Endothelial cell (in vitro differentiated cells): ENCODE measurements at regions not wholly inside any gene's neighbourhood (a gene's known extent, or its start where the extent isn't known, plus 50 kb on each side); places are given as distances from the start of the nearest gene placed in this dataset.

Source experiments
- DNase-seq: peaks from one replicate; pipeline ENCODE4 v3.0.0; 2021; ENCODE audit warnings: low spot score
- H3K27ac Mint-ChIP-seq: one replicate; pipeline ENCODE4 v1.8.0; 2021; ENCODE audit warnings: mixed read lengths, inconsistent platforms; ENCODE audit not compliant: unreplicated experiment
- H3K27me3 Mint-ChIP-seq: one replicate; pipeline ENCODE4 v1.8.0; 2021; ENCODE audit warnings: mild to moderate bottlenecking, moderate library complexity, mixed read lengths, inconsistent platforms; ENCODE audit not compliant: unreplicated experiment
- H3K36me3 Mint-ChIP-seq: one replicate; pipeline ENCODE4 v1.8.0; 2021; ENCODE audit warnings: mild to moderate bottlenecking, low read depth, mixed read lengths, inconsistent platforms; ENCODE audit not compliant: unreplicated experiment
- H3K4me1 Mint-ChIP-seq: one replicate; pipeline ENCODE4 v1.8.0; 2021; ENCODE audit warnings: mild to moderate bottlenecking, mixed read lengths, inconsistent platforms; ENCODE audit not compliant: unreplicated experiment
- H3K4me3 Mint-ChIP-seq: one replicate; pipeline ENCODE4 v1.8.0; 2021; ENCODE audit warnings: mild to moderate bottlenecking, mixed read lengths, inconsistent platforms; ENCODE audit not compliant: unreplicated experiment
- H3K9me3 Mint-ChIP-seq: one replicate; pipeline ENCODE4 v1.8.0; 2021; ENCODE audit warnings: mixed read lengths, inconsistent platforms; ENCODE audit not compliant: unreplicated experiment
- TF ChIP-seq, protein P1 (sequence below): fragments of 200-600 bp; sonication (generic); IDR thresholded peaks from one replicate; pipeline ENCODE4 v1.5.0; 2021; ENCODE audit warnings: antibody characterized with exemption; ENCODE audit not compliant: unreplicated experiment

DNA sequence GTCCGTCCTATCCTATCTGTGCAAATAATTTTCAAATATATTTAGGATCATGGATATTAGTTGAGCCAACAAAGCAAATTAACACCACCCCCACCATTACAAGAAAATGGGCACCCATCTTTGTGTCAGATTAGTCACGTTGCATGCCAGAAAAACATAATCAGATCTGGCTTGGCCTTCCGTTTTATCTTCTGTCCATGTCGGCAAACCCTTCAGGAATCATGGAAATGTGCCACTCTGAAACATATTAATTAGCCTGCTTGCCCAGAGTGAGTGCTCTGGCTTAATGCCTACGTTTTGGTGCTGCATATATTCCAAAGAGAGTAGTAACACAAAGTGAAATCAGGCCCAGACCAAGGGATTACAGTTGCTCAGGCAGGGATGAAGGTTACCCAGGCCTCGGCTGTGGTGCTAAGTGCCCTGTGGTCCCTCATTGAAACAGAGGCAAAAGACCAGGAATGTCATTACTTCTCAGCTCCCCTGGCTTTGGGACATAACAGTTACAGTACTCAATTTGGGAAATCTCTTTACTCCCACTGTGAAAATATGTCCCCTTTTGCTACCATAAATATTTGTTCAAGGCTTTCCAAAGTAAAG lies 154.0 kb upstream of the LSM8 start:
- TF ChIP-seq, protein P1, sequence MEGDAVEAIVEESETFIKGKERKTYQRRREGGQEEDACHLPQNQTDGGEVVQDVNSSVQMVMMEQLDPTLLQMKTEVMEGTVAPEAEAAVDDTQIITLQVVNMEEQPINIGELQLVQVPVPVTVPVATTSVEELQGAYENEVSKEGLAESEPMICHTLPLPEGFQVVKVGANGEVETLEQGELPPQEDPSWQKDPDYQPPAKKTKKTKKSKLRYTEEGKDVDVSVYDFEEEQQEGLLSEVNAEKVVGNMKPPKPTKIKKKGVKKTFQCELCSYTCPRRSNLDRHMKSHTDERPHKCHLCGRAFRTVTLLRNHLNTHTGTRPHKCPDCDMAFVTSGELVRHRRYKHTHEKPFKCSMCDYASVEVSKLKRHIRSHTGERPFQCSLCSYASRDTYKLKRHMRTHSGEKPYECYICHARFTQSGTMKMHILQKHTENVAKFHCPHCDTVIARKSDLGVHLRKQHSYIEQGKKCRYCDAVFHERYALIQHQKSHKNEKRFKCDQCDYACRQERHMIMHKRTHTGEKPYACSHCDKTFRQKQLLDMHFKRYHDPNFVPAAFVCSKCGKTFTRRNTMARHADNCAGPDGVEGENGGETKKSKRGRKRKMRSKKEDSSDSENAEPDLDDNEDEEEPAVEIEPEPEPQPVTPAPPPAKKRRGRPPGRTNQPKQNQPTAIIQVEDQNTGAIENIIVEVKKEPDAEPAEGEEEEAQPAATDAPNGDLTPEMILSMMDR = no peak
- H3K4me1 Mint-ChIP-seq = no peaks in the 10 kb centered on the region
- no peak overlapping the region for H3K4me3 Mint-ChIP-seq

DNA sequence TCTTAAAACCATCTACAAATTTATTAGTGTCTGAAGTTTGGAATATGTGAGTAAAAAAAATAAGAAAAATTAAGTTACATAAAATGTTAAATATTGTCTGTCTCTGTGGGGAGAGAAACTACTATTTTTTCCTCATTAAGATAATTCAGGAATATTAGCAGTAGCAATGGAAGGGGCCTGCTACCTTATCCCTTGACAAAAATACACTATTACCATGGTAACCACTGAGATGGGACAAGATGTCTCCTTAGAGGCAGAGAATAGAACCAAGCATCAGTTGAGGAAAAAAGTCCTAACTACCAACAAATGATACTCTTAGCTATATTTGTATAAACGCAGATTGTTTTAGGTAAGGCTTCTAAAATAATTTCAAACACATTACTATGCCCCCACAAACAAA lies 150.7 kb upstream of the LSM8 start:
- H3K27me3 Mint-ChIP-seq = peaks cover 2% of the 10 kb centered on the region
- no peak overlapping the region for H3K4me3 Mint-ChIP-seq
- H3K27ac Mint-ChIP-seq = no peak overlapping the region
- DNase-seq = no peak
- H3K36me3 Mint-ChIP-seq = no peaks in the 10 kb centered on the region
- H3K9me3 Mint-ChIP-seq = no peaks in the 10 kb centered on the region
- TF ChIP-seq, protein P1 = no peak
- H3K4me1 Mint-ChIP-seq = no peaks in the 10 kb centered on the region

More for the DNA sequence above, 154.0 kb upstream of the LSM8 start:
- Mint-ChIP-seq H3K36me3 (no peaks in the 10 kb centered on the region), H3K27ac (no peak overlapping the region), H3K27me3 (peaks cover 4% of the 10 kb centered on the region), H3K9me3 (no peaks in the 10 kb centered on the region)
- no peak for DNase-seq

DNA sequence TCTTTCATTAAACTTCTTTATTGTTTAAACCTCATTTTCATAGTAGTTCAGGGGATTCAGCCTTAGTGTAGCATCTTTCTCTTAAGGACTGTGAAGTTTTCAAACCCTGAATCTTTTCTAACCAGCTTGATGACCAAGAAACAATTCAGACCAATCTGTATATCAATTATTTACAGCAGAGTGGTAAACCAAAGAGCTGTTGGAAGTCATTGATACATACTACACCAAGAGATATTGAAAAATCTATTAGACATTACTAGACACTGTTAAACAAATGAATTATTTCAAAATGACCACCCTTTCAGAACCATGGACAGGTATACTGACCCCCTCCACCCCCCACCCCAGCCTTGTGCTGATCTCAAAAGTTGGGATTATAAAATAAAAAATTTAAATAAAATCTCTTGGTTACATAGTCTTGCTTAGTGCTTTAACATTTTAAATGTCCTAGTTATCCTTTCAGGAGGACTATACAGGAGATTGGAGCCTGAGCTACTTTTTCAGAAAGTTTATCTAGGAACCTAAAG lies 143.9 kb upstream of the LSM8 start:
- Mint-ChIP-seq H3K9me3 (no peaks in the 10 kb centered on the region), H3K36me3 (no peaks in the 10 kb centered on the region), H3K4me3 (no peak overlapping the region), H3K4me1 (peaks cover 9% of the 10 kb centered on the region), H3K27ac (no peak overlapping the region), H3K27me3 (no peaks in the 10 kb centered on the region)
- TF ChIP-seq, protein P1 = no peak
- DNase-seq = no peak

DNA sequence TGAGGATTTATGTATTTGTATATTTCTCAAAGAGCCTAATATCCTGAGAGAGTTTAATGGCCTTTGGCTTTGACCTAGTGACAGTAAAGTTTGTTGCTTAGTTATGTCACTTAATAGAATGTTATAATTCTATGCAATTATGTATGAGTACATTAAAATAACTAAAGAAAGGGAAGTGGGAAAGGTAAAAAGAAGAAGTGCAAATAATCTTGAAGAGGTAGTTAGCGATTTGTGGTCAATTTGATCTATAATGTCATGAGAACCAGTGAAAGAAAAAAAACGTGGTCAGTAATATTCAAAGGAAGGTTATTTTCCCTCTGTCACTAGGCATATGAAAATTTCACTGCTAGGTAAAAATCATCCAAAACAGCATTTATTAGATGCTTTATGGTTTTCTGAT lies 143.4 kb upstream of the LSM8 start:
- H3K27ac Mint-ChIP-seq = no peak overlapping the region
- peaks cover 9% of the 10 kb centered on the region for H3K4me1 Mint-ChIP-seq
- H3K9me3 Mint-ChIP-seq = no peaks in the 10 kb centered on the region

More for the DNA sequence above, 143.4 kb upstream of the LSM8 start:
- DNase-seq = no peak
- Mint-ChIP-seq H3K27me3 (no peaks in the 10 kb centered on the region), H3K4me3 (no peak overlapping the region), H3K36me3 (no peaks in the 10 kb centered on the region)
- TF ChIP-seq, protein P1 = no peak
